BLaER1 treated with 17β-estradiol and CSF1 and Interleukin-3, amounts not matched to agents 10 nM and 100 nM (cell line): ENCODE measurements at regions not wholly inside any gene's neighbourhood (a gene's known extent, or its start where the extent isn't known, plus 50 kb on each side); places are given as distances from the start of the nearest gene placed in this dataset.
"Not testable (repeated sequence)": the region's sequence is repeated elsewhere in the genome, so short reads cannot be mapped to it uniquely, and the experiment has no call there.

ENCODE experiments used
- H3K27ac ChIP-seq, 11 experiments: shearing (Covaris generic); formaldehyde crosslinking; 2 replicates each; pipeline ENCODE4 v1.8.1; 2022
- H3K27me3 ChIP-seq, 11 experiments: shearing (Covaris generic); formaldehyde crosslinking; 2 replicates each; pipeline ENCODE4 v1.8.1; 2022
- H3K36me3 ChIP-seq, 11 experiments: shearing (Covaris generic); formaldehyde crosslinking; 2 replicates each; pipeline ENCODE4 v1.8.1; 2022
- H3K4me1 ChIP-seq, 10 experiments: shearing (Covaris generic); formaldehyde crosslinking; 2 replicates each; pipeline ENCODE4 v1.8.1; 2022
- H3K4me2 ChIP-seq, 11 experiments: shearing (Covaris generic); formaldehyde crosslinking; 2 replicates each; pipeline ENCODE4 v1.8.1; 2022
- H3K4me3 ChIP-seq, 10 experiments: shearing (Covaris generic); formaldehyde crosslinking; 2 replicates each; pipeline ENCODE4 v1.8.1; 2022
- H3K9ac ChIP-seq, 11 experiments: shearing (Covaris generic); formaldehyde crosslinking; 2 replicates each; pipeline ENCODE4 v1.8.1; 2022
- H3K9me3 ChIP-seq, 11 experiments: shearing (Covaris generic); formaldehyde crosslinking; replicated peaks in 1 of 11; 2 replicates each; pipeline ENCODE4 v1.8.1; 2022
- H4K20me1 ChIP-seq, 11 experiments: shearing (Covaris generic); formaldehyde crosslinking; 2 replicates each; pipeline ENCODE4 v1.8.1; 2022
- Cebpa-rat ChIP-seq, 11 experiments: shearing (Covaris generic); IDR thresholded peaks; 2 replicates each; pipeline ENCODE4 v1.8.1; 2022

- H3K4me2 ChIP-seq = peak overlapping the region in 6 of 11 experiments; percentile 26 to 85 (median 80); a peak in 6 of 22 replicates
- no peaks in the 10 kb centered on the region for H4K20me1 ChIP-seq
- peaks cover 0 to 6% (median 3%) of the 10 kb centered on the region in 11 experiments; a peak in 2 of 22 replicates for H3K9me3 ChIP-seq
- no peak overlapping the region for H3K9ac ChIP-seq
- peaks cover 9 to 50% (median 31%) of the 10 kb centered on the region in 10 experiments for H3K4me1 ChIP-seq
- no peaks in the 10 kb centered on the region for H3K36me3 ChIP-seq
- TF ChIP-seq Cebpa-rat (IDR thresholded peaks at IDR 0.05) = no peak
- no peak overlapping the region for H3K4me3 ChIP-seq
- no peak overlapping the region for H3K27ac ChIP-seq
- no peaks in the 10 kb centered on the region for H3K27me3 ChIP-seq
These were observed 74.9 kb downstream of the ANKEF1 start for GRCh38 chr20:10109641-10110040.

- Histone ChIP-seq H3K36me3 (no peaks in the 10 kb centered on the region), H3K27ac (peak overlapping the region in 4 of 11 experiments; percentile 58 to 74 (median 64); a peak in 3 of 22 replicates), H3K9me3 (peaks cover 0 to 6% (median 3%) of the 10 kb centered on the region in 11 experiments; a peak in 2 of 22 replicates), H4K20me1 (no peaks in the 10 kb centered on the region), H3K4me2 (peak overlapping the region in 8 of 11 experiments; percentile 59 to 85 (median 78); a peak in 17 of 22 replicates), H3K27me3 (no peaks in the 10 kb centered on the region), H3K4me1 (peaks cover 9 to 56% (median 36%) of the 10 kb centered on the region in 10 experiments), H3K9ac (peak overlapping the region in 1 of 11 experiments; percentile 31; a peak in 1 of 22 replicates), H3K4me3 (no peak overlapping the region)
- no peak for TF ChIP-seq Cebpa-rat (IDR thresholded peaks at IDR 0.05)
These were observed 75.4 kb downstream of the ANKEF1 start for GRCh38 chr20:10110151-10110550.

- Histone ChIP-seq H3K27me3 (no peaks in the 10 kb centered on the region), H3K27ac (peak overlapping the region in 10 of 11 experiments; percentile 15 to 74 (median 58); a peak in 16 of 22 replicates)
- no peak for TF ChIP-seq Cebpa-rat (IDR thresholded peaks at IDR 0.05)
These were observed 76.6 kb downstream of the ANKEF1 start for GRCh38 chr20:10111139-10111958.

GRCh38 chr20:10111959-10112250, 77.1 kb downstream of the ANKEF1 start:
- Histone ChIP-seq H3K9ac (no peak overlapping the region), H3K36me3 (no peaks in the 10 kb centered on the region), H3K4me3 (no peak overlapping the region), H3K27ac (peak overlapping the region in 4 of 11 experiments; percentile 47 to 74 (median 54); a peak in 6 of 22 replicates), H3K4me2 (peak overlapping the region in 10 of 11 experiments; percentile 41 to 85 (median 74); a peak in 17 of 22 replicates), H3K4me1 (peaks cover 15 to 54% (median 41%) of the 10 kb centered on the region in 10 experiments), H3K9me3 (peaks cover 0 to 3% (median 0%) of the 10 kb centered on the region in 11 experiments; a peak in 2 of 22 replicates), H3K27me3 (no peaks in the 10 kb centered on the region), H4K20me1 (no peaks in the 10 kb centered on the region)
- TF ChIP-seq Cebpa-rat (IDR thresholded peaks at IDR 0.05) = no peak

More at GRCh38 chr20:10111139-10111958, 76.6 kb downstream of the ANKEF1 start:
- Histone ChIP-seq H4K20me1 (no peaks in the 10 kb centered on the region), H3K9ac (peak overlapping the region in 3 of 11 experiments; percentile 31 to 40 (median 32); a peak in 4 of 22 replicates), H3K36me3 (no peaks in the 10 kb centered on the region), H3K9me3 (peaks cover 0 to 6% (median 0%) of the 10 kb centered on the region in 11 experiments; a peak in 2 of 22 replicates), H3K4me2 (peak overlapping the region; percentile 24 to 85 (median 71); a peak in 20 of 22 replicates), H3K4me1 (peaks cover 15 to 58% (median 41%) of the 10 kb centered on the region in 10 experiments), H3K4me3 (no peak overlapping the region)

- Histone ChIP-seq H3K4me3 (no peak overlapping the region), H3K4me2 (peak overlapping the region in 2 of 11 experiments; percentile 9 to 19; a peak in 4 of 22 replicates), H3K9me3 (no peaks in the 10 kb centered on the region), H3K27ac (no peak overlapping the region), H3K9ac (no peak overlapping the region), H4K20me1 (no peaks in the 10 kb centered on the region), H3K36me3 (no peaks in the 10 kb centered on the region), H3K27me3 (no peaks in the 10 kb centered on the region), H3K4me1 (peaks cover 15 to 54% (median 41%) of the 10 kb centered on the region in 10 experiments)
- TF ChIP-seq Cebpa-rat (IDR thresholded peaks at IDR 0.05) = no peak
These were observed 79.0 kb downstream of the ANKEF1 start for GRCh38 chr20:10113746-10114145.

GRCh38 chr20:10114598-10114997, 79.8 kb downstream of the ANKEF1 start:
- peak overlapping the region in 9 of 11 experiments; percentile 6 to 49 (median 31); a peak in 12 of 22 replicates for H3K4me2 ChIP-seq
- no peaks in the 10 kb centered on the region for H4K20me1 ChIP-seq
- H3K36me3 ChIP-seq = no peaks in the 10 kb centered on the region
- peaks cover 15 to 53% (median 40%) of the 10 kb centered on the region in 10 experiments for H3K4me1 ChIP-seq
- no peak overlapping the region for H3K4me3 ChIP-seq
- no peak overlapping the region for H3K27ac ChIP-seq
- no peak overlapping the region for H3K9ac ChIP-seq
- no peaks in the 10 kb centered on the region for H3K9me3 ChIP-seq
- no peaks in the 10 kb centered on the region for H3K27me3 ChIP-seq
- no peak for TF ChIP-seq Cebpa-rat (IDR thresholded peaks at IDR 0.05)

GRCh38 chr20:10115021-10115420, 80.2 kb downstream of the ANKEF1 start:
- Histone ChIP-seq H3K27me3 (no peaks in the 10 kb centered on the region), H3K9me3 (no peaks in the 10 kb centered on the region), H3K36me3 (no peaks in the 10 kb centered on the region), H3K9ac (no peak overlapping the region), H3K4me3 (no peak overlapping the region), H3K4me1 (peaks cover 15 to 49% (median 38%) of the 10 kb centered on the region in 10 experiments), H3K27ac (no peak overlapping the region), H4K20me1 (no peaks in the 10 kb centered on the region), H3K4me2 (peak overlapping the region; percentile 0 to 52 (median 31); a peak in 15 of 22 replicates)
- TF ChIP-seq Cebpa-rat (IDR thresholded peaks at IDR 0.05) = no peak

GRCh38 chr20:10119336-10119735, 84.5 kb downstream of the ANKEF1 start:
- H3K36me3 ChIP-seq = peaks cover 0 to 2% (median 0%) of the 10 kb centered on the region in 11 experiments; a peak in 1 of 22 replicates
- no peaks in the 10 kb centered on the region for H3K27me3 ChIP-seq
- H3K4me1 ChIP-seq = peaks cover 6 to 16% (median 14%) of the 10 kb centered on the region in 10 experiments; a peak in 16 of 20 replicates
- no peak overlapping the region for H3K27ac ChIP-seq
- no peak for TF ChIP-seq Cebpa-rat (IDR thresholded peaks at IDR 0.05)
- no peaks in the 10 kb centered on the region for H4K20me1 ChIP-seq
- H3K4me3 ChIP-seq = no peak overlapping the region
- peak overlapping the region in 2 of 11 experiments; percentile 5 to 39; a peak in 1 of 22 replicates for H3K4me2 ChIP-seq
- H3K9ac ChIP-seq = no peak overlapping the region
- peaks cover 7 to 18% (median 12%) of the 10 kb centered on the region in 11 experiments for H3K9me3 ChIP-seq

GRCh38 chr20:10124883-10125282, 90.1 kb downstream of the ANKEF1 start:
- H3K9ac ChIP-seq, H3K4me2 ChIP-seq, H3K4me1 ChIP-seq, H3K4me3 ChIP-seq, H3K27ac ChIP-seq, H3K27me3 ChIP-seq, H4K20me1 ChIP-seq, H3K36me3 ChIP-seq: not testable (repeated sequence)
- H3K9me3 ChIP-seq = peaks cover 25 to 43% (median 30%) of the 10 kb centered on the region in 11 experiments
